ENCODE measurements at regions not wholly inside any gene's neighbourhood (a gene's known extent, or its start where the extent isn't known, plus 50 kb on each side); places are given as distances from the start of the nearest gene placed in this dataset.

DNA sequence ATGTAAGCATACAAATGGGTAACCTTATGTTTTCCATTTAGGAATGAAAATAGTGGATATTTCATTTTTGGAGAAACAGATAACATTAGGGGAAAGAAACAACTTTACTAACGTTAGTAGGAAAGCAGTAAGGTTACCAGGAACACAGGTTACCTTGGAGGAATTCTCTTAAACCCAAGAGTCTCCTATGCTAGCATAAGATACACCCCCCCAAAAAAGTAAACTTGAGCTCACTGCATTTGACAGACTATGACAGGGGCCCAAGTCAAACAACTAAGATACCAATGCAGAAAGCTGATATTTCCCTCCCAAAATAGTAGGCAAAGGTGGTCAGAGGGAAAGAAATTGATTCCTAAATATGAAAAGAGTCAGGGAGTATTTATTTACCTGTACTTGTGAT, 656.9 kb downstream of the DSC3 start (continued):
- TF ChIP-seq, protein P1, sequence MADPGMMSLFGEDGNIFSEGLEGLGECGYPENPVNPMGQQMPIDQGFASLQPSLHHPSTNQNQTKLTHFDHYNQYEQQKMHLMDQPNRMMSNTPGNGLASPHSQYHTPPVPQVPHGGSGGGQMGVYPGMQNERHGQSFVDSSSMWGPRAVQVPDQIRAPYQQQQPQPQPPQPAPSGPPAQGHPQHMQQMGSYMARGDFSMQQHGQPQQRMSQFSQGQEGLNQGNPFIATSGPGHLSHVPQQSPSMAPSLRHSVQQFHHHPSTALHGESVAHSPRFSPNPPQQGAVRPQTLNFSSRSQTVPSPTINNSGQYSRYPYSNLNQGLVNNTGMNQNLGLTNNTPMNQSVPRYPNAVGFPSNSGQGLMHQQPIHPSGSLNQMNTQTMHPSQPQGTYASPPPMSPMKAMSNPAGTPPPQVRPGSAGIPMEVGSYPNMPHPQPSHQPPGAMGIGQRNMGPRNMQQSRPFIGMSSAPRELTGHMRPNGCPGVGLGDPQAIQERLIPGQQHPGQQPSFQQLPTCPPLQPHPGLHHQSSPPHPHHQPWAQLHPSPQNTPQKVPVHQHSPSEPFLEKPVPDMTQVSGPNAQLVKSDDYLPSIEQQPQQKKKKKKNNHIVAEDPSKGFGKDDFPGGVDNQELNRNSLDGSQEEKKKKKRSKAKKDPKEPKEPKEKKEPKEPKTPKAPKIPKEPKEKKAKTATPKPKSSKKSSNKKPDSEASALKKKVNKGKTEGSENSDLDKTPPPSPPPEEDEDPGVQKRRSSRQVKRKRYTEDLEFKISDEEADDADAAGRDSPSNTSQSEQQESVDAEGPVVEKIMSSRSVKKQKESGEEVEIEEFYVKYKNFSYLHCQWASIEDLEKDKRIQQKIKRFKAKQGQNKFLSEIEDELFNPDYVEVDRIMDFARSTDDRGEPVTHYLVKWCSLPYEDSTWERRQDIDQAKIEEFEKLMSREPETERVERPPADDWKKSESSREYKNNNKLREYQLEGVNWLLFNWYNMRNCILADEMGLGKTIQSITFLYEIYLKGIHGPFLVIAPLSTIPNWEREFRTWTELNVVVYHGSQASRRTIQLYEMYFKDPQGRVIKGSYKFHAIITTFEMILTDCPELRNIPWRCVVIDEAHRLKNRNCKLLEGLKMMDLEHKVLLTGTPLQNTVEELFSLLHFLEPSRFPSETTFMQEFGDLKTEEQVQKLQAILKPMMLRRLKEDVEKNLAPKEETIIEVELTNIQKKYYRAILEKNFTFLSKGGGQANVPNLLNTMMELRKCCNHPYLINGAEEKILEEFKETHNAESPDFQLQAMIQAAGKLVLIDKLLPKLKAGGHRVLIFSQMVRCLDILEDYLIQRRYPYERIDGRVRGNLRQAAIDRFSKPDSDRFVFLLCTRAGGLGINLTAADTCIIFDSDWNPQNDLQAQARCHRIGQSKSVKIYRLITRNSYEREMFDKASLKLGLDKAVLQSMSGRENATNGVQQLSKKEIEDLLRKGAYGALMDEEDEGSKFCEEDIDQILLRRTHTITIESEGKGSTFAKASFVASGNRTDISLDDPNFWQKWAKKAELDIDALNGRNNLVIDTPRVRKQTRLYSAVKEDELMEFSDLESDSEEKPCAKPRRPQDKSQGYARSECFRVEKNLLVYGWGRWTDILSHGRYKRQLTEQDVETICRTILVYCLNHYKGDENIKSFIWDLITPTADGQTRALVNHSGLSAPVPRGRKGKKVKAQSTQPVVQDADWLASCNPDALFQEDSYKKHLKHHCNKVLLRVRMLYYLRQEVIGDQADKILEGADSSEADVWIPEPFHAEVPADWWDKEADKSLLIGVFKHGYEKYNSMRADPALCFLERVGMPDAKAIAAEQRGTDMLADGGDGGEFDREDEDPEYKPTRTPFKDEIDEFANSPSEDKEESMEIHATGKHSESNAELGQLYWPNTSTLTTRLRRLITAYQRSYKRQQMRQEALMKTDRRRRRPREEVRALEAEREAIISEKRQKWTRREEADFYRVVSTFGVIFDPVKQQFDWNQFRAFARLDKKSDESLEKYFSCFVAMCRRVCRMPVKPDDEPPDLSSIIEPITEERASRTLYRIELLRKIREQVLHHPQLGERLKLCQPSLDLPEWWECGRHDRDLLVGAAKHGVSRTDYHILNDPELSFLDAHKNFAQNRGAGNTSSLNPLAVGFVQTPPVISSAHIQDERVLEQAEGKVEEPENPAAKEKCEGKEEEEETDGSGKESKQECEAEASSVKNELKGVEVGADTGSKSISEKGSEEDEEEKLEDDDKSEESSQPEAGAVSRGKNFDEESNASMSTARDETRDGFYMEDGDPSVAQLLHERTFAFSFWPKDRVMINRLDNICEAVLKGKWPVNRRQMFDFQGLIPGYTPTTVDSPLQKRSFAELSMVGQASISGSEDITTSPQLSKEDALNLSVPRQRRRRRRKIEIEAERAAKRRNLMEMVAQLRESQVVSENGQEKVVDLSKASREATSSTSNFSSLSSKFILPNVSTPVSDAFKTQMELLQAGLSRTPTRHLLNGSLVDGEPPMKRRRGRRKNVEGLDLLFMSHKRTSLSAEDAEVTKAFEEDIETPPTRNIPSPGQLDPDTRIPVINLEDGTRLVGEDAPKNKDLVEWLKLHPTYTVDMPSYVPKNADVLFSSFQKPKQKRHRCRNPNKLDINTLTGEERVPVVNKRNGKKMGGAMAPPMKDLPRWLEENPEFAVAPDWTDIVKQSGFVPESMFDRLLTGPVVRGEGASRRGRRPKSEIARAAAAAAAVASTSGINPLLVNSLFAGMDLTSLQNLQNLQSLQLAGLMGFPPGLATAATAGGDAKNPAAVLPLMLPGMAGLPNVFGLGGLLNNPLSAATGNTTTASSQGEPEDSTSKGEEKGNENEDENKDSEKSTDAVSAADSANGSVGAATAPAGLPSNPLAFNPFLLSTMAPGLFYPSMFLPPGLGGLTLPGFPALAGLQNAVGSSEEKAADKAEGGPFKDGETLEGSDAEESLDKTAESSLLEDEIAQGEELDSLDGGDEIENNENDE (IDR thresholded peaks at IDR 0.05; ENCODE audit: insufficient replicate concordance, low read length): no peak
- TF ChIP-seq EGR1 (IDR thresholded peaks at IDR 0.05; ENCODE audit: borderline replicate concordance, low read depth, low read length) (no peak), POLR2A (IDR thresholded peaks at IDR 0.05; ENCODE audit: control extremely low read depth in 1 of 2, low read depth in 2 of 2, low read length in 2 of 2) (no peak), RBBP5 (IDR thresholded peaks at IDR 0.05; ENCODE audit: borderline replicate concordance, low read depth, low read length) (no peak), JUN (IDR thresholded peaks at IDR 0.05; ENCODE audit: low read depth, low read length) (no peak), TBP (IDR thresholded peaks at IDR 0.05; ENCODE audit: low read depth, low read length) (no peak), MAFK (IDR thresholded peaks at IDR 0.05; ENCODE audit: low read depth, low read length) (no peak), SUZ12 (IDR thresholded peaks at IDR 0.05; ENCODE audit: low read length) (no peak), POLR2AphosphoS5 (IDR thresholded peaks at IDR 0.05; ENCODE audit: low read depth, low read length) (no peak), CBX8 (IDR thresholded peaks at IDR 0.05; ENCODE audit: borderline replicate concordance, low read depth, low read length) (no peak), POU5F1 (IDR thresholded peaks at IDR 0.05; ENCODE audit: low read depth, low read length) (no peak), JUND (IDR thresholded peaks at IDR 0.05; ENCODE audit: low read length) (no peak)
- TF ChIP-seq, protein P2, sequence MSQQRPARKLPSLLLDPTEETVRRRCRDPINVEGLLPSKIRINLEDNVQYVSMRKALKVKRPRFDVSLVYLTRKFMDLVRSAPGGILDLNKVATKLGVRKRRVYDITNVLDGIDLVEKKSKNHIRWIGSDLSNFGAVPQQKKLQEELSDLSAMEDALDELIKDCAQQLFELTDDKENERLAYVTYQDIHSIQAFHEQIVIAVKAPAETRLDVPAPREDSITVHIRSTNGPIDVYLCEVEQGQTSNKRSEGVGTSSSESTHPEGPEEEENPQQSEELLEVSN (IDR thresholded peaks at IDR 0.05): no peak
